OCI-LY3 (cell line): ENCODE measurements at regions not wholly inside any gene's neighbourhood (a gene's known extent, or its start where the extent isn't known, plus 50 kb on each side); places are given as distances from the start of the nearest gene placed in this dataset.

ENCODE experiments used
- CTCF ChIP-seq: fragments of 200-600, 300-600 bp; sonication (generic); IDR thresholded peaks from 2 replicates; pipeline ENCODE4 v1.5.1; 2014; ENCODE audit warnings: antibody characterized with exemption, low read length, low read depth
- EZH2phosphoT487 ChIP-seq: fragments of 200-600 bp; shearing (Covaris generic); IDR thresholded peaks from 2 replicates; pipeline ENCODE4 v1.6.1; 2018; ENCODE audit warnings: antibody characterized with exemption, mixed run types, low read depth

DNA sequence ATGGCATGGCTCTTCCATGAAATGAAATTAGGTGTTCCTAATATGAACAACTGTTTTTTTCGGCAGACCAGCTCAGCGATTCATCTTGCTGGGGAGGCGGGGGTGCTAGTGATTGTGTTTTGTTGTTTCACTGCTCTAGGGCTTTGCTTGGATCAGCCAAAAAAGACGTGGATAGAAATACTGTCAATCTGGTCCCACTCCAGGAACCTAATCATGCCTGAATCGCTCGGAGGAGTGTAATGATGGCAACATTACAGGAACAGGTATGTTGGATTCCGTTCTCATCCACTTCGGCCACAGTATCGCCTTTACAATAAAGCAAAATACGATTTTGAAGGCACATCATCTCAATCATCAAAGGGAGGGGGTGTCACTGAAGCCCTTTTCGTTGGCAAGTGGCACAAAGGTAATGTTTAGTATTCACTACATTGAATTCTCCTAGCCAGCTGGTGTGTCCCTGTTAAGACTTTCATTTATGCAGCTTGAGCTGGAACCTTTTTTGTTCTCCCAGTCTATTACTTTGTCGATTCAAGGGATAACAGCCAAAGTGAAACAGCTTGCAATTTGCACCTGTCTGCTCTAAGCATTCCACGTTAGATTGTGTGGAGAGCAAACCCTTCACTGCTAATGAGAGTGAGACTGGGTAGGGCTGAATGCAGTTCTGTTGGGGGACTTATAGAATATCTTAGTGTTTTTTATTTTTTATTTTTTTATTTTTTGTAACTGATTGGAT, 477.7 kb downstream of the TFAP2A start:
- TF ChIP-seq CTCF (no peak), EZH2phosphoT487 (no peak)
